Activated B cell treated with CpG ODN at 0.5 μM for 24 hours (primary cell): ENCODE measurements at regions not wholly inside any gene's neighbourhood (a gene's known extent, or its start where the extent isn't known, plus 50 kb on each side); places are given as distances from the start of the nearest gene placed in this dataset.

Experiments
- ATAC-seq: fragments of 200-7000 bp; cut with Tn5 transposase; one replicate; pipeline ENCODE4 v1.10.0; 2021; ENCODE audit warnings: low read depth, mild to moderate bottlenecking, moderate library complexity
- CTCF ChIA-PET: fragments of 350-600 bp; sonication (Branson Sonifier 250); formaldehyde crosslinking; loops from one replicate; lab custom pipeline; 2021; ENCODE audit warnings: antibody characterized with exemption; lab: Charles Lee
- POLR2A ChIA-PET: fragments of 350-600 bp; sonication (Branson Sonifier 250); formaldehyde crosslinking; loops from one replicate; lab custom pipeline; 2021; ENCODE audit warnings: antibody characterized with exemption; lab: Charles Lee
- DNase-seq: peaks from one replicate; pipeline ENCODE4 v3.0.0; 2022
- H3K27ac Mint-ChIP-seq: one replicate; pipeline ENCODE4 v1.8.0; 2020; ENCODE audit warnings: mixed read lengths
- H3K27me3 Mint-ChIP-seq: one replicate; pipeline ENCODE4 v1.8.0; 2021; ENCODE audit warnings: mixed read lengths
- H3K36me3 Mint-ChIP-seq: one replicate; pipeline ENCODE4 v1.8.0; 2021; ENCODE audit warnings: low read depth, mixed read lengths
- H3K4me1 Mint-ChIP-seq: one replicate; pipeline ENCODE4 v1.8.0; 2021; ENCODE audit warnings: mixed read lengths
- H3K4me3 Mint-ChIP-seq: one replicate; pipeline ENCODE4 v1.8.0; 2020; ENCODE audit warnings: mild to moderate bottlenecking, mixed read lengths
- H3K9me3 Mint-ChIP-seq: one replicate; pipeline ENCODE4 v1.8.0; 2020; ENCODE audit warnings: mixed read lengths
- intact Hi-C: fragments of 100-400 bp; cut with micrococcal nuclease; formaldehyde crosslinking; loops from one replicate; pipeline ENCODE4 v1.15.1; 2024
- TF ChIP-seq, protein P1 (sequence below): fragments of 200-600 bp; IDR thresholded peaks from one replicate; pipeline ENCODE4 v1.8.0; 2022; ENCODE audit warnings: antibody characterized with exemption, mild to moderate bottlenecking

DNA sequence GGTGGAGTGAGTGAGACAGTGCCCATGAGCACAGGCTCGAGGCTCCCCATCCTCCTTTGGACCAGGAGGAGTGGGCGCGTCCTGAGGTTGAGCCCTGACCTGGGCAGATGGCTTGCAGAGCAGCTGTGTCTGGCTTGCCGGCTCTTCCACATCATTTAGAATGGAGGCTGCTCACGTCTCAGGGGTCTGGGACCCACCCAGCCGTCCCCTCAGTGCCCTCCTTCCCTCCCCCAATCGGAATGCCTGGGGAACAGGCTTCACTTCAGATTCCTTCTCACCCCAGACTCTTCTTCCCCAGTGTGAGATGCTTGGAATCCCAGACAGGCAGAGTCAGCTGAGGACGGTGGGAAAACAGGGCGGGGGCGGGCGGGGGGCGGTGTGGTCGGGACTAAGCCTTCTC lies 968.6 kb upstream of the ZNF722 start:
- Mint-ChIP-seq H3K9me3 (peaks cover 16% of the 10 kb centered on the region), H3K27me3 (no peaks in the 10 kb centered on the region), H3K4me1 (no peaks in the 10 kb centered on the region), H3K27ac (no peak overlapping the region), H3K36me3 (no peaks in the 10 kb centered on the region), H3K4me3 (no peak overlapping the region)
- ChIA-PET POLR2A (no interaction called here), CTCF (no interaction called here)
- DNase-seq (no peak), ATAC-seq (no peak)
- TF ChIP-seq, protein P1, sequence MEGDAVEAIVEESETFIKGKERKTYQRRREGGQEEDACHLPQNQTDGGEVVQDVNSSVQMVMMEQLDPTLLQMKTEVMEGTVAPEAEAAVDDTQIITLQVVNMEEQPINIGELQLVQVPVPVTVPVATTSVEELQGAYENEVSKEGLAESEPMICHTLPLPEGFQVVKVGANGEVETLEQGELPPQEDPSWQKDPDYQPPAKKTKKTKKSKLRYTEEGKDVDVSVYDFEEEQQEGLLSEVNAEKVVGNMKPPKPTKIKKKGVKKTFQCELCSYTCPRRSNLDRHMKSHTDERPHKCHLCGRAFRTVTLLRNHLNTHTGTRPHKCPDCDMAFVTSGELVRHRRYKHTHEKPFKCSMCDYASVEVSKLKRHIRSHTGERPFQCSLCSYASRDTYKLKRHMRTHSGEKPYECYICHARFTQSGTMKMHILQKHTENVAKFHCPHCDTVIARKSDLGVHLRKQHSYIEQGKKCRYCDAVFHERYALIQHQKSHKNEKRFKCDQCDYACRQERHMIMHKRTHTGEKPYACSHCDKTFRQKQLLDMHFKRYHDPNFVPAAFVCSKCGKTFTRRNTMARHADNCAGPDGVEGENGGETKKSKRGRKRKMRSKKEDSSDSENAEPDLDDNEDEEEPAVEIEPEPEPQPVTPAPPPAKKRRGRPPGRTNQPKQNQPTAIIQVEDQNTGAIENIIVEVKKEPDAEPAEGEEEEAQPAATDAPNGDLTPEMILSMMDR: no peak
- intact Hi-C loops: no loop called here

DNA sequence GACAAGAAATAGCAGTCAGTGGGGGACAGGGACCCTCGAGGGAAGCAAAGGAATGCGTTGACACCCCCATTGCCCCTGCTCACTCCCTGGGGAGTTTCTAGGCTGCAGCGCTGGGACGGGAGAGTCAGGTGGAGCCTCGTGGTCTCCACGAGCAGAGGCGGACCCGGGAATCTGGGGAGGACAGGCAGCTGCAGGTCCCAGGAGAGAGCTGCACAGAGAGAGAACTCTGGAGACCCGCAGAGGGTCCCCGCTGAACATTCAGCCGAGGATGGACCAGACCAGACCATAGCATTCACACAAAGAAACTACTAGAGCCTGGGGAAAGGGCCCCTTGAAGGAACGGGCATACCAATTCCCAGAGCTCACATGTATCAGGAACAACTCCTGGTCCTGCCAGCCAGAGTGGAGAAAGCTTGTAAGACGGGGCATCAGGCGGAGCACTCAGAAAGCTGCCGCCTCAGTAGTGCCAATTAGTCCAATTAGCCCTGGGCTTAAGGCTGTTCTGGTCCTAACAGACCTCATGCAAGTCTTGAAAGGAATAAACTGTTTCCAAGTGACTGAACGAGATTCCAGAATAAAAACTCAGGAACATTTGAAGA lies 966.7 kb upstream of the ZNF722 start:
- TF ChIP-seq, protein P1: no peak
- no peaks in the 10 kb centered on the region for H3K36me3 Mint-ChIP-seq
- DNase-seq: no peak
- POLR2A ChIA-PET: no interaction called here
- no peaks in the 10 kb centered on the region for H3K27me3 Mint-ChIP-seq
- no peak overlapping the region for H3K4me3 Mint-ChIP-seq
- H3K27ac Mint-ChIP-seq: no peak overlapping the region
- peaks cover 20% of the 10 kb centered on the region for H3K9me3 Mint-ChIP-seq
- intact Hi-C loops: no loop called here
- CTCF ChIA-PET: no interaction called here
- ATAC-seq: no peak
- no peaks in the 10 kb centered on the region for H3K4me1 Mint-ChIP-seq

DNA sequence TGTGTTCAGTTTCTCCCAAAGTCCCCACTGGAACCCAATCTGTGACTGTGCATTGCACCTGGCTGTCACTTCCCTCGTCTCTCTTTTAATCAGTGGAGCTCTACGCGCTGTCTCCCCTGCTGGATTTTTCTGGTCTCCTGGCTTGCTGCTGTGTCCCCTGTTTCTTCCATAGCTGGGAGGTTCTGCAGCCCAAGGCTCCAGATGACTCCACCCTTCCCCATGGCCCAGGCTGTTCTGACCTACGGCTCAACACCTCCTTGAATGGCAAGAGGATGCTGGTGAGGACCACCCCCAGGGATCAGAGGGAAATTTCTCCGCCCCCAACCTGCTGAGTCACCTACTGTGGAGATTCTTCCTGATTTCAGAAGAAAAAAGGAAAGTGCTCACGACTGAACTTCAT lies 961.4 kb upstream of the ZNF722 start:
- Mint-ChIP-seq H3K27me3 (no peaks in the 10 kb centered on the region), H3K36me3 (no peaks in the 10 kb centered on the region), H3K27ac (no peak overlapping the region), H3K9me3 (peaks cover 18% of the 10 kb centered on the region), H3K4me3 (no peak overlapping the region), H3K4me1 (no peaks in the 10 kb centered on the region)
- intact Hi-C loops: no loop called here
- CTCF ChIA-PET: no interaction called here
- ATAC-seq (no peak), DNase-seq (no peak)
- TF ChIP-seq, protein P1: no peak
- POLR2A ChIA-PET: no interaction called here

DNA sequence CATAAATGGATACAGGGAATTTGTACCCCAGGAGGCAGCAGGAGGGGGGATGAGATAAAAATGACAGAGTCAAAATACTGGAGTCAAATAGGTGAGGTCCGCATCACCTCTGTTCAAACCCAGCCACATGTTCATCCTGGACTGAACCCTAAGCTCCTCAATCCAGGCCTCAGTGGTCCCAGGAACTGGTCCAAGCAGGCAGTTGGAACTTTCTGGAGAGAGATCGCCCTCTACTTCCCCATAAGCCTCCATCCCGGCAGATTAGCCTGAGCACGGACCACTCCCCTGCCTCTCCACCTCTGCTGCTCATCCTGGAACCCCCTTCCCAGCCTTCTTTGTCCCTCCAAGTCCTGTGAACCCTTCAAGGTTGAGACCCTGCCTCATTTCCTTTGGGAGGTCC lies 959.7 kb upstream of the ZNF722 start:
- Mint-ChIP-seq H3K4me3 (no peak overlapping the region), H3K4me1 (no peaks in the 10 kb centered on the region), H3K9me3 (peaks cover 15% of the 10 kb centered on the region), H3K27me3 (no peaks in the 10 kb centered on the region), H3K36me3 (no peaks in the 10 kb centered on the region), H3K27ac (no peak overlapping the region)
- POLR2A ChIA-PET: no interaction called here
- intact Hi-C loops: no loop called here
- ATAC-seq (no peak), DNase-seq (no peak)
- CTCF ChIA-PET: no interaction called here
- TF ChIP-seq, protein P1: no peak

DNA sequence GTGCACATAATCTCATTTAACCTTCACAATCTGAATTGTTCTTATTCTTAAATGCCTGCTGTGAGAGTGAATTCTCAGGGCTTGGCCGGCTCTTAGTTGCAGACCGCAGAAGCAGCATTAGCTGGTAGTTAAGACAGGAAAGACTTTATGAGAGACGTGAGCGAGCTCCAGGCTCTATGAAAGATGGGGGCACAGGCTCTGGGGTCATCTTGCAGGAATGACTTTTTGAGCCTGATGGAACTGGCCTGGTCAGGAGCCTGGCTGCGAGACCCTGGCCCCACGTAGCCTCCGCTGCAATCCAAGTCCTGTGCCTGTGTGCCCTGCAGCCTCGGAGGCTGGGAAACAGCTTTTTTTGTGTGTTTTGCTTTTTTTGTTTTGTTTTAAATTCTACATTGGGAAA lies 958.8 kb upstream of the ZNF722 start:
- POLR2A ChIA-PET: no interaction called here
- DNase-seq: no peak
- intact Hi-C loops: no loop called here
- TF ChIP-seq, protein P1: no peak
- ATAC-seq: no peak
- peaks cover 15% of the 10 kb centered on the region for H3K9me3 Mint-ChIP-seq
- H3K27ac Mint-ChIP-seq: no peak overlapping the region
- H3K4me1 Mint-ChIP-seq: no peaks in the 10 kb centered on the region
- CTCF ChIA-PET: no interaction called here
- no peaks in the 10 kb centered on the region for H3K36me3 Mint-ChIP-seq
- no peak overlapping the region for H3K4me3 Mint-ChIP-seq
- H3K27me3 Mint-ChIP-seq: no peaks in the 10 kb centered on the region
